ENCODE measurements at regions not wholly inside any gene's neighbourhood (a gene's known extent, or its start where the extent isn't known, plus 50 kb on each side); places are given as distances from the start of the nearest gene placed in this dataset.
"Not testable (repeated sequence)": the region's sequence is repeated elsewhere in the genome, so short reads cannot be mapped to it uniquely, and the experiment has no call there.

DNA sequence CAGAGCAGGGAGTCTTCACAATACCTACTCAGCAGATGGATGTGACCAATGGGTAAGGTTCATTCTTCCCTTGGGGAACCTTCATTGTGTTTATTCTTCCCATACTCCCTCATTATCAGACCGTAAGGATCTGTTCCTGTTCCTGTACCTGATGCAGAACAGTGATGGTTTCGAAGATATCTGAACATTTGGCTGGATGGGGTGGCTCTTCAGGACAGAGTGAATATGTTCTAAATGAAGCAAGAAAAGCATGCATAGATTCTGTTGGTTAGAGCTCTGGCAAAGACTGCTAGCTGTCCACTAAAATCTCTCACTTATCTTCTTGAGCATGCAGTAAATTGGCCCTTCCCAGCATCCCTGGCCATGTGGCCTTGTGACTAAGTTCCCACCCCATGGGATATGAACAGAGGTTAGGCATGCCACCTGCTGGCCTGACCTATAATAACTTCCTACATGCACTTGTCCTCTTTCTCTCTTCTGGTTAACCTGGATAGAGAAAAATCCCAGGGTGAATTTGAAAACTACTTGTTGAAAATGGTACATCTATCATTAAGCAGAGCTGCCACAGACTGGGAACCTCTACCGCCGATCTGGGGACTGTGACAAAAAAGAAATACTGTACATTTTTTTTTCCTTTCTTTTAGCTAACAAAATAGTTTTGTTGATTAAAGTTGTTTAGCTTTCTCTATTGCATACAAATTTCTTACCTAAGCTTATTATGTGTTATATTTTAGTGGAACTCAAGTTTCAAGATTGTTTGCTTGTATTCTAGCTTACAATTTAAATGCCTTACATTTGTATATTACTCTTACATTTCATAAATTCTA, 60.0 kb upstream of the BANK1 start:
- intact Hi-C loops (cut with DNase I) = loop anchor here (2.0 to 5.0 kb wide), 2 partner anchors 383 to 562 kb away; partner anchors contain the start of gene PPP3CA
- DNase-seq (ENCODE audit: missing footprints) (no peak), ATAC-seq (peak; percentile 89)

- intact Hi-C loops (cut with DNase I) = no loop called here
- DNase-seq (ENCODE audit: missing footprints) (no peak), ATAC-seq (no peak)
Observed at GRCh38 chr4:101727238-101727637, 63.3 kb upstream of the BANK1 start.

DNA sequence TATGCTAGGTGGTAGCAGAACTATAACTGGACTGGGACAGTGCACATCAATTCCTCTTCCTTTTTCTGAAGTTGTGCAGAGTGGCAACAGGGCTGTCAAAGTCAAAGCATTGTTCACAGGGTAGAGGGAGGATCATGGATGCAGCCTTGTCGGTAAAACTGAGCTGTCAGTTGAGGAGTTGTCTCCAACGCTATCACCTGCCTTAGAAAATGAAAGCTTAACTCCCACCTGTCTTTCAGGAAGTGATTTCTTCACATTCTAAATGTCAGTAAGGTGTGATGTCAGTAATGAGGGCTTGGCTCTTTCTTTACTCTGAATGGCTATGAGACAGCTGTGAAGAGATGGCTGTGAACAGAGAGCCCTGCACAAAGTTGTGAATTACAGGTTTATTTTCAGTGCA, 66.4 kb upstream of the BANK1 start:
- intact Hi-C loops (cut with DNase I) = no loop called here
- ATAC-seq (no peak), DNase-seq (ENCODE audit: missing footprints) (no peak)

GRCh38 chr4:101718810-101719209, 71.7 kb upstream of the BANK1 start:
- ATAC-seq (no peak), DNase-seq (ENCODE audit: missing footprints) (no peak)
- intact Hi-C loops (cut with DNase I) = no loop called here

- intact Hi-C loops (cut with DNase I) = no loop called here
- DNase-seq (ENCODE audit: missing footprints) (no peak), ATAC-seq (no peak)
Observed at GRCh38 chr4:101711590-101712260, 78.8 kb upstream of the BANK1 start.

DNA sequence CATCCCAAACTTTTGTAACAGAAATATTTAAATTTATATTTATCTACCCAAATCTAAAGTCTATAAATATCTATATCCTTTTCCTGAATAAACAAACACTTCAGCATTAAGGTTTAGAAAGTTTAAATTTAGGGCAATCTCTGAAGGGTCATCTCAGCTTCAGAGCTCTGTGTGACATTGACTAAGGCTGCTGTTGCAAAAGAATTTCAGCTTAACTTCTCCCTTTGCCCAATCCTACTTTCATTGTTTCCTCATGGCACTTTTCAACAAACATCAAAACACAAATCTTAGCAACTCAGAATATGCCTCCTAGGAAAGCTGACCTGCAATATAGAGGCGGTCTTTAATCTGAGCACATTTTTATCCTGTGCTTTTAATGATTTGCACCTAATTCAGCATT, 79.7 kb upstream of the BANK1 start:
- ATAC-seq (no peak), DNase-seq (ENCODE audit: missing footprints) (no peak)
- intact Hi-C loops (cut with DNase I) = no loop called here

- no peak for ATAC-seq
- intact Hi-C loops (cut with DNase I) = no loop called here
- no peak for DNase-seq (ENCODE audit: missing footprints)
Observed at GRCh38 chr4:101708293-101709039, 82.1 kb upstream of the BANK1 start.

DNA sequence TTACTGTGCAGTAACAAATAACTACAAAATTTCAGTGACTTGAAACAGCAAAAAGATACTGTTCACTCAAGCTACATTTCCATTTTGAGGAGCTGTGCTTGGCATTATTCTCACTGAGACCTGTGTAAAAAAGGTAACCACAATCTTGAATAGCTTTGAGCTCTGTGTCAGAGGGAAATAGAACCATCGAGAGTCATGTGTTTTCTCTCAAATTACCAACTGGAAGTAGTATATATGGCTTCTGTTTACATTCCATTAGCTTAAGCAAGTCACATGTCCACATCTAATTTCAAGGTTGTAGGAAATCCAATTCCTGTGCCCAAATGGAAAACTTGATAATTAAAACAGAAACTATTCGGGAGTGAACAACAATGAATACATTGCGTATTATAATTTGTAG, 82.9 kb upstream of the BANK1 start:
- no peak for DNase-seq (ENCODE audit: missing footprints)
- intact Hi-C loops (cut with DNase I) = no loop called here
- ATAC-seq = no peak

DNA sequence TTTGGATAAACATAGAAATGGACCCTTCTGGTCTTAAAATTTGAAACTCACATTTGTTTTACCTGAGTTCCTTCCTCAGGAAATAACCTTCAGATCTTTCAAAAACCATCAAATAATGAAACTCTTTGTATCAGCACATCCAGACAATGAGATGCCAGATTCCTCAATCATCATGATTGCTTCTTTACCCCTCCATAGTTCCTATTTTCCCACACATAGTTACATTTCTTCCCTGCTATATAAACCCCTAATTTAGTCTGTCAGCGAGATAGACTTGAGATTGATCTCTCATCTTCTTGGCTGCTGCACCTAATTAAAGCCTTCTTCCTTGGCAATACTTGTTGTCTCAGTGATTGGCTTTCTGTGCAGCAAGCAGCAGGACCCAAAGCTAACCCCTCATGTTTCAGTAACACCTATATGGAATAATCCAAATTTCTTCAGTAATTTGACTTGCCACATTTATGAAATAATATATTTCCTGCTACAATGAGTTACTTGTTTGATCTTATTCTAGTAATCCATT, 83.9 kb upstream of the BANK1 start:
- DNase-seq (ENCODE audit: missing footprints) (no peak), ATAC-seq (no peak)
- intact Hi-C loops (cut with DNase I) = no loop called here

DNA sequence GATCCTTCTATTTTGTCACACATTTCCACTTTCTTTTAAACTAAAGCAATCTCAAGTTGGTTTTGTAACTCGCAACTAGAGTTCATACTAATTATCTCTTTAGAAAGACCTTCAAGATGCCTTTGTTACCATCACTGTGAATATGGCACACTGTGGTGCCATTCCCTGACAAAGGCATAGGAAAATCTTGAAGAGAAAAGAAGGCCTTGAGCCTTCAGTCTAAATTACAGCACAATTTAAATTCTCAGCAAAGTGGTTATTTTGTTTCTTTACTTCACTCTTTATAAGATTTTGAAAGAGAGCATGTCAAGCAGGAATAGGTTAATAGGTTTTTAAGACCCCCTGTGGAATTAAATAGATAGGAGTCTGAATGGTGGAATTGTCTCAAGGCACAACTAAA, 89.0 kb upstream of the BANK1 start:
- intact Hi-C loops (cut with DNase I) = no loop called here
- ATAC-seq (no peak), DNase-seq (ENCODE audit: missing footprints) (no peak)

DNA sequence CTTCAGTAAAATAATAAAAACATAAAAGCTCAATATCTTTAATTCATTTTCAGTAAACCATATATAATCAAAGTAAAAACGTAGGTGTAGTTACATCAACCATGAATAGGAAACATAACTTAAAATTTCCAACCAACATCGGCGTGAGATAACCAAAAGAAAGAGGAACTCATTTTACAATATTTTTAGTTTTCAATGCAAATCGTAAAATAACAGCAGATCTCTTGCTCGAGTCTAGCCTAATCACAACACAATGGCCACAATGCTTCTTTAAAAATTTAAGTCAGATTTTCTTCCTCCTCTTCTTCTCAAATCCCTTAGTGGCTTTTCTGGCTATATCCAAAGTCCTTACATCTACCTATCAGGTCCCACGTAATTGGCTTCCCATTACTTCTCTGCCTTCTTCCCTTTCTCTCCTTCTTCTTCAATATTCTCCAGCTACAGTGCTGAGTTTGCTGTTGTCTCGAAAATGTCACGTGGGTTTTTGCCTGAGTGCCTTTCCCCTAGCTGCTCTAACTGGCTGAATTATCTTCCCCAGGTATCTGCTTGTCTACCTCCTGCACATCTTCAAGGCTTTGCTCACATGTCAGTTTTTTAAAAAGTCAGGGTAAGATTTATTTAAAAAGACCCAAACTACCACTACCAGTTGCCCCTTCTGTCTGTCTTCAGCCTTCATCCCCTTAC, 90.9 kb upstream of the BANK1 start:
- DNase-seq (ENCODE audit: missing footprints) = no peak
- intact Hi-C loops (cut with DNase I) = no loop called here

DNA sequence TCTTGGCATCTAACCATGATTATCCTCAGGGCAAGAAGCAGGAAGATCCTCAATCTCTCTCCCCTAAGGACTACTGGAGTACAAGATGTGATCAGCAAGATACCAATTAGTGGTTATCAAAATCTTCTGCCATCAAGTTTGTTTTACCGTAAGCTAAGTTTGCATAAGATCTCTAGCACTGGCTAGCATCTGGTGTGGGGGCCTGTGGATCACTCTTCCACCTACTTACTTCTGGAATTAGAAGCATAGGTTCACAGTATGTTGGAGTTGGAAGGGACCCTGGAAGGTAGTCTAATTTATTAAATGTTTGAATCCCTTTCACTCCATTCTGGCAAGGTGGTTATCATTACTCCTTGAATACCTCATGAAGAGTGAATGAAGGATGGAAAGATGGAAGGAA, 93.3 kb upstream of the BANK1 start:
- DNase-seq (ENCODE audit: missing footprints) (no peak), ATAC-seq (no peak)
- intact Hi-C loops (cut with DNase I) = no loop called here

More for the DNA sequence above, 90.9 kb upstream of the BANK1 start:
- no peak for ATAC-seq

DNA sequence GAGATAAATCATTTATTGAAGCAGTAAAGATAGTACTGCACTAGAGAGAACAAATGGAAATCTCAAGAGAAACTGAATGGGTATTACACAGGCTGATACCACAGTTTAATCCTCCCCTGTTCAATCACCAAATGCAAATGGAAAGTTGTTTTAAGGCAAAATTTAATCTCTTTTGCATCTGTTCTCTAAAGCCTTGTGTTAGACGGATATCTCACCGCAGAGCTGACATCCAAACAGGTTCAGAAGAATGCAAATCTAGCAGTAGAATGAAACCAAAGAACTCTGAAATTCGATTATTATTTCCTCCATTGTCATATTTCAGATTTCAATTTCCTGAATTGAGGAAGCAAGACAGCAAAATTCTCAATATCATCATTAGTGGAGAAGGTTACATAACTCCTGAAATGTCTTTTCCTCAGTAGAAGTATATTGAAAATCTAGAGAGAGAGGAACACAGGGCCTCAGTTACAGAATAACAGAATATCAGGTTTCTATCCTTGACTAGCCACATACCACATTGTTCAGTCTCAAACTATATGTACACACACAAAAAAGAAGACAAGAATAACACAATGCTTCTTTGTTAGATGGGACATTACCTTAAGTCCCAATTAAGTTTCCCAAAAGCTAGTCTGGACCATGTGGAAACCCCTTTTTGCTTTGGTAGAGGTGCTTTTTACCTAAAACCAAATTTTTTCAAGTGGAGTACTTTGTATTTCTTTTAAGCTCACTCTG, 94.1 kb upstream of the BANK1 start:
- intact Hi-C loops (cut with DNase I) = no loop called here
- ATAC-seq (no peak), DNase-seq (ENCODE audit: missing footprints) (no peak)

- no peak for DNase-seq (ENCODE audit: missing footprints)
- intact Hi-C loops (cut with DNase I) = no loop called here
- no peak for ATAC-seq
Observed at GRCh38 chr4:101695176-101695575, 95.4 kb upstream of the BANK1 start.

DNA sequence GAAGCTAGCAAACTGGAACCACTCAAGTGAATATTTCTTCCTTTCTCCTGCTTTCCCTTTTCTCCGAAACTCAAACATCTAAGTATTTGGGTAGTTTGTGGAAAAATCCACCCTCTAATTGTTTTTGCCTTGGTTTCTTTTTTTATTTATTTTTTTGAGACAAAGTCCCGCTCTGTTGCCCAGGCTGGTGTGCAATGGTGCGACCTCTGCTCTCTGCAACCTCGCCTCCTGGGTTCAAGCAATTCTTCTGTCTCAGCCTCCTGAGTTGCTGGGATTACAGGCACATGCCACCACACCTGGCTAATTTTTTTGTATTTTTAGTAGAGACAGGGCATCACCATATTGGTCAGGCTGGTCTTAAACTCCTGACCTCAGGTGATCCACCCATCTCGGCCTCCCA, 96.1 kb upstream of the BANK1 start:
- DNase-seq (ENCODE audit: missing footprints); intact Hi-C loops (cut with DNase I); ATAC-seq: not testable (repeated sequence)

DNA sequence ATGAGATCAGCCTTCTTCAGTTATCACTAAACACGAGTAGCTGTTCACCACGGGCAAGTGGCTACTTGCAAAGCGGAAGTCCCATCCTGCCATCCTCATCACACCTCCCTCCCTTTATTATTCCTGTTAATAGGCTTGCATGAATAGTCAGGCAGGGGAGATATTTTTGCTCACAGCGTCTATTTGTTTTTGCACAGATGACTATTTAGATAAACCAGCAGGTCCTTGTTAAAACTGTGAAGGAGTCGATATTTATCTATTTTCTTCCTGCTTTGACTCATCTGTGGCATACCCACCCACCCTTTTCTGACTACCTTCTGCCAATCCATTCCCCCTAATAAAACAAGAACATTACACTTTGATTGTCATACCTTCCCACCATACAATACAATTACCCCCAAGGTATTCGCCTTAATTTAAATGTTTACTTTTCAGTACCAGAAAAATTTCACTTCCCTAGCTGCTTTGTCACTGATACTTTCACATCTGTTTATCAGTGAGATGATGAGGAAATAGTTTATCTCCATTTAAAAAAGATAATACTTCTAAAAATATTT, 96.6 kb upstream of the BANK1 start:
- ATAC-seq = no peak
- DNase-seq (ENCODE audit: missing footprints) = no peak
- intact Hi-C loops (cut with DNase I) = no loop called here

DNA sequence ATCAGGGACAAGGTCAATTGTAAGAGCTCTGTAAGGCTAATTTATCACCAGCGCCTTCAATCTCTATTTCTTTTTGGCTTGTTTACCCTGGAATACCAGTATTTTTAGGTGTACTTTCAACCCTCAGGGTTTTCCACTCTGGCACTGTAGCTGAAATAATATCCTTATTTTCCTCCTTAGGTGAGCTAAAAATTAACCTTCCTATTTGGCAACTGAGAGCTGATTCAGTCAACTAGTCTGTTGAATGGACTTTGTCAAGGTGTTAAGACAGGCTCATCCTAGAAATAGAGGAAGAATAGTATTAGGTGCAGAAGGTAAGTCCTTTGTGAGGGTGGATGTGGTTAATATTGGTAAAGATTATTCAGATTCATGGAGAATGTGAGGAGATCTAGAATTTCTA, 101.3 kb upstream of the BANK1 start:
- DNase-seq (ENCODE audit: missing footprints) = no peak
- no peak for ATAC-seq
- intact Hi-C loops (cut with DNase I) = no loop called here

- DNase-seq (ENCODE audit: missing footprints) (no peak), ATAC-seq (no peak)
- intact Hi-C loops (cut with DNase I) = no loop called here
Observed at GRCh38 chr4:101685126-101685525, 105.4 kb upstream of the BANK1 start.

All from Right ventricle myocardium inferior (tissue), 1 donor.